GM12865 (cell line): ENCODE measurements at regions not wholly inside any gene's neighbourhood (a gene's known extent, or its start where the extent isn't known, plus 50 kb on each side); places are given as distances from the start of the nearest gene placed in this dataset.

ENCODE experiments used
- DNase-seq: peaks from one replicate; pipeline ENCODE4 v3.0.0; 2010; ENCODE audit warnings: low read depth
- H3K4me3 ChIP-seq: 2 replicates; pipeline ENCODE4 v1.5.1; 2011; ENCODE audit warnings: mild to moderate bottlenecking, low read depth, low read length, control low read depth
- TF ChIP-seq, protein P1 (sequence below): IDR thresholded peaks from 2 replicates; pipeline ENCODE4 v1.5.1; 2011; ENCODE audit warnings: low read length, control low read depth, low read depth, inconsistent platforms; ENCODE audit not compliant: insufficient read depth; ENCODE audit errors: missing control alignments

GRCh38 chr14:58865514-58866281 lies 227.9 kb downstream of the DACT1 start:
- DNase-seq, result no peak
- H3K4me3 ChIP-seq, result no peak overlapping the region
- TF ChIP-seq, protein P1, sequence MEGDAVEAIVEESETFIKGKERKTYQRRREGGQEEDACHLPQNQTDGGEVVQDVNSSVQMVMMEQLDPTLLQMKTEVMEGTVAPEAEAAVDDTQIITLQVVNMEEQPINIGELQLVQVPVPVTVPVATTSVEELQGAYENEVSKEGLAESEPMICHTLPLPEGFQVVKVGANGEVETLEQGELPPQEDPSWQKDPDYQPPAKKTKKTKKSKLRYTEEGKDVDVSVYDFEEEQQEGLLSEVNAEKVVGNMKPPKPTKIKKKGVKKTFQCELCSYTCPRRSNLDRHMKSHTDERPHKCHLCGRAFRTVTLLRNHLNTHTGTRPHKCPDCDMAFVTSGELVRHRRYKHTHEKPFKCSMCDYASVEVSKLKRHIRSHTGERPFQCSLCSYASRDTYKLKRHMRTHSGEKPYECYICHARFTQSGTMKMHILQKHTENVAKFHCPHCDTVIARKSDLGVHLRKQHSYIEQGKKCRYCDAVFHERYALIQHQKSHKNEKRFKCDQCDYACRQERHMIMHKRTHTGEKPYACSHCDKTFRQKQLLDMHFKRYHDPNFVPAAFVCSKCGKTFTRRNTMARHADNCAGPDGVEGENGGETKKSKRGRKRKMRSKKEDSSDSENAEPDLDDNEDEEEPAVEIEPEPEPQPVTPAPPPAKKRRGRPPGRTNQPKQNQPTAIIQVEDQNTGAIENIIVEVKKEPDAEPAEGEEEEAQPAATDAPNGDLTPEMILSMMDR, result no peak

- TF ChIP-seq, protein P1, result no peak
- no peak overlapping the region for H3K4me3 ChIP-seq
- DNase-seq, result no peak
These were observed 228.6 kb downstream of the DACT1 start for GRCh38 chr14:58866391-58866790.

GRCh38 chr14:58870961-58871360 lies 233.2 kb downstream of the DACT1 start:
- DNase-seq, result no peak
- TF ChIP-seq, protein P1, result no peak
- H3K4me3 ChIP-seq, result no peak overlapping the region

DNA sequence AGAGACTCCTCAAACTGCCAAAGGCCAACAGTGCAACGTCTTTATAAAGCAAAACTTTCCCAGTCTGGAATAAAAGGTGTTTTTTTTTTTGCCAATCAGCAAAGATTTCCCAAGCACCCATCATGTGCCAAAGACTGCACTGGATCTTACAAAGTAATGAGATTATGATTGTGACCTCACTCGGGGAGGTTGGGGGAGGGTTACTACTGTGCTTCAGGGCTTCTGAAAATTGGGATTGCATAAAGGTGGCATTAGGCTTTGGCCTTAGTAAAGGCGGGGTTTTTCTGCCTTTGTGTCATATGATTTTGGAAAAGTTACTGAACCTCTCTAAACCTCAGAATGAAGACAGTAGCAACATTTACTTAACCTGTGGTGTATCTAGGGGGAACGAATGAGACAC lies 233.8 kb downstream of the DACT1 start:
- TF ChIP-seq, protein P1, result no peak

GRCh38 chr14:58872061-58872460 lies 234.3 kb downstream of the DACT1 start:
- TF ChIP-seq, protein P1, result no peak

More for the DNA sequence above, 233.8 kb downstream of the DACT1 start:
- no peak for DNase-seq
- no peak overlapping the region for H3K4me3 ChIP-seq

DNA sequence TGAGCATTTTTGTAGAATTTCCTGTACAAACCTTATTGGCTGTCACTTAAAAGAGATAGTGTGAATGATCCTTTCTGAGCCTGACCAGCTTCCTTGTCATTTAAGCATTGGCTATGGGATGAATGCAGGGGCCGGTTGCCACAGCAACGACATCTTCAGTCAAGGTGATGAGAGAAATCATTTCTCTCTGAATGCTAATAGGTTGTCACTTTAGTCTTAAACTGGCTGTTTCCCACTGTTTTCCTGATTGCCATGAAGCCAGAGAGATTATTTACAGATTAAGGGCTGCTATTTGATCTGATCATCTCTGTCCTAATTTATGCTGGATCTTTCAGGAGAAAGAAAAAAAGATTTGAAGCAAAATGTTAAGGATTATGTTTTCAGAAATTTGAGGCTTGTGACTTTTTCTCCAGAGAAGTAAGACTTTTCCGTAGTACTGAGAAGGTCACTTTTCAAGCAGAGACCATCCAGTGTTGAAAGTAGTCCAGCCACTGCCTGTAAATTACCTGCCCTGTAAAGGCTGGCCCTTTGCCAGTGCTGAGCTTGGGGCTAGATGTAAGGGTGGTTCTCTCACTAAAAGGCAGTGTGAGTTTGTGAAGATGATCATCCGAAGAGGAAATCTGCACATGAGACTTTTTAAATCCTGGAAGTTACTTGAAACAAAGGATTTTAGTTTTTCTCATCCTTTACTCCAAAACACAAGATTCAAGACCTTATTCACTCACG lies 235.6 kb downstream of the DACT1 start:
- TF ChIP-seq, protein P1, result no peak
- no peak for DNase-seq
- no peak overlapping the region for H3K4me3 ChIP-seq

More at GRCh38 chr14:58872061-58872460, 234.3 kb downstream of the DACT1 start:
- H3K4me3 ChIP-seq, result no peak overlapping the region
- DNase-seq, result no peak
